ENCODE measurements at regions not wholly inside any gene's neighbourhood (a gene's known extent, or its start where the extent isn't known, plus 50 kb on each side); places are given as distances from the start of the nearest gene placed in this dataset.

DNA sequence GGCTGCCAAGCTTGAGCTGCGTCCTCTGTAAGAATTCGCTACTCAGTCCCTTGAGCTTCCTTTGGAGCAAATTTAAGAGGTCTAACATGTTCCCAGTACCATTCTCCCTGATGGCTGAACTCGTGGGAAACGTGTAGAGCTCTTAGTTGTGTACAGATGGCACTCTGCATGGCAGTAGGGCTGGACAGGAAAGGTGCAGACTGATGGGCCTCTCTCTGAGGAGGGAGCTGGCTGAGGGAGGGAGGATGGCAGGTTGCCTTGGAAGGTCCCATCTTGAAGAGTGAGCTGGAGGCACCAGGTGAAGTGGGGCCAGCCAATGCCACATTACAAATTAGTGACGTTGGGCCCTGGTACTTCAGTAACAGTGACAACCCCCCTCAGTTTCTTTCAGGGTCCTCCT is 495.3 kb downstream of the CCDC171 start:
- no peaks in the 10 kb centered on the region for H3K9me3 Mint-ChIP-seq
- H3K27ac ChIP-seq (ENCODE audit: insufficient read length, low read depth, low read length) = no peak overlapping the region
- no peak overlapping the region for H3T11ph ChIP-seq (ENCODE audit: low read length)
- no peaks in the 10 kb centered on the region for H3K79me2 ChIP-seq (ENCODE audit: insufficient read depth, low read length)
- H2BK20ac ChIP-seq (ENCODE audit: low read depth, low read length, poor library complexity, severe bottlenecking) = no peak overlapping the region
- peaks cover 4% of the 10 kb centered on the region; the same call in 1 of the 2 replicates for H3K27me3 Mint-ChIP-seq (ENCODE audit: low read depth)
- no peak overlapping the region for H3K9ac ChIP-seq (ENCODE audit: extremely low read depth, insufficient read length, low read length)
- no peak for DNase-seq
- no peak overlapping the region for H3K23ac ChIP-seq (ENCODE audit: insufficient read length, low read depth, low read length)
- no peak overlapping the region for H3K4ac ChIP-seq (ENCODE audit: low read depth, low read length)
- no peak overlapping the region; a peak in 1 of 7 replicates for H3K27ac Mint-ChIP-seq
- H3K56ac ChIP-seq (ENCODE audit: insufficient read length, low read depth, low read length) = no peak overlapping the region
- H2AFZ ChIP-seq (ENCODE audit: low read length) = no peak overlapping the region
- no peak overlapping the region for H2BK15ac ChIP-seq (ENCODE audit: low read depth, low read length)
- H3K4me1 Mint-ChIP-seq = peaks cover 6 to 7% of the 10 kb centered on the region in 2 experiments
- TF ChIP-seq, protein P1, sequence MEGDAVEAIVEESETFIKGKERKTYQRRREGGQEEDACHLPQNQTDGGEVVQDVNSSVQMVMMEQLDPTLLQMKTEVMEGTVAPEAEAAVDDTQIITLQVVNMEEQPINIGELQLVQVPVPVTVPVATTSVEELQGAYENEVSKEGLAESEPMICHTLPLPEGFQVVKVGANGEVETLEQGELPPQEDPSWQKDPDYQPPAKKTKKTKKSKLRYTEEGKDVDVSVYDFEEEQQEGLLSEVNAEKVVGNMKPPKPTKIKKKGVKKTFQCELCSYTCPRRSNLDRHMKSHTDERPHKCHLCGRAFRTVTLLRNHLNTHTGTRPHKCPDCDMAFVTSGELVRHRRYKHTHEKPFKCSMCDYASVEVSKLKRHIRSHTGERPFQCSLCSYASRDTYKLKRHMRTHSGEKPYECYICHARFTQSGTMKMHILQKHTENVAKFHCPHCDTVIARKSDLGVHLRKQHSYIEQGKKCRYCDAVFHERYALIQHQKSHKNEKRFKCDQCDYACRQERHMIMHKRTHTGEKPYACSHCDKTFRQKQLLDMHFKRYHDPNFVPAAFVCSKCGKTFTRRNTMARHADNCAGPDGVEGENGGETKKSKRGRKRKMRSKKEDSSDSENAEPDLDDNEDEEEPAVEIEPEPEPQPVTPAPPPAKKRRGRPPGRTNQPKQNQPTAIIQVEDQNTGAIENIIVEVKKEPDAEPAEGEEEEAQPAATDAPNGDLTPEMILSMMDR (conservative IDR thresholded peaks at IDR 0.05) = no peak
- no peaks in the 10 kb centered on the region for H3K9me3 ChIP-seq (ENCODE audit: control insufficient read depth, low read depth, low read length)
- no peak overlapping the region for H3K18ac ChIP-seq (ENCODE audit: insufficient read length, low read depth, low read length)
- no peak overlapping the region for H3K14ac ChIP-seq (ENCODE audit: insufficient read depth, low read length)
- no peak overlapping the region for H2AK5ac ChIP-seq (ENCODE audit: insufficient read length, low read length)
- H4K91ac ChIP-seq (ENCODE audit: insufficient read length, low read depth, low read length) = no peak overlapping the region
- H3K4me2 ChIP-seq (ENCODE audit: insufficient read depth, insufficient read length, low read length) = no peak overlapping the region
- H3K4me1 ChIP-seq (ENCODE audit: insufficient read depth, low read length) = no peaks in the 10 kb centered on the region; the same call in 1 of the 2 replicates
- H4K20me1 ChIP-seq (ENCODE audit: control insufficient read depth, insufficient read depth, insufficient read length) = no peaks in the 10 kb centered on the region
- no peak overlapping the region for H3K4me3 Mint-ChIP-seq
- no peak overlapping the region for H2BK5ac ChIP-seq (ENCODE audit: insufficient read length, low read length)
- no peaks in the 10 kb centered on the region for H3K27me3 ChIP-seq (ENCODE audit: insufficient read depth, low read length)
- H4K8ac ChIP-seq (replicated peaks; ENCODE audit: insufficient read length, low read depth, low read length) = no peak overlapping the region
- no peaks in the 10 kb centered on the region for H3K23me2 ChIP-seq (ENCODE audit: insufficient read length, low read depth, low read length, poor library complexity, severe bottlenecking)
- H4K5ac ChIP-seq (ENCODE audit: insufficient read length, low read depth, low read length) = no peak overlapping the region
- H3K36me3 Mint-ChIP-seq (ENCODE audit: insufficient read depth in 1 of 3, low read depth in 3 of 3) = no peaks in the 10 kb centered on the region; a peak in 1 of 7 replicates
- H2BK120ac ChIP-seq (ENCODE audit: low read depth, low read length, poor library complexity, severe bottlenecking) = no peak overlapping the region
- H2BK12ac ChIP-seq (ENCODE audit: insufficient read length, low read depth, low read length) = no peak overlapping the region
- H3K79me1 ChIP-seq (ENCODE audit: insufficient read depth, low read depth, low read length, poor library complexity, severe bottlenecking) = no peaks in the 10 kb centered on the region
- no CpG with 5 or more reads among the region's 5 CpGs for WGBS (ENCODE audit: extremely low coverage, insufficient read length, low lambda C conversion rate)
